ENCODE measurements at regions not wholly inside any gene's neighbourhood (a gene's known extent, or its start where the extent isn't known, plus 50 kb on each side); places are given as distances from the start of the nearest gene placed in this dataset.

DNA sequence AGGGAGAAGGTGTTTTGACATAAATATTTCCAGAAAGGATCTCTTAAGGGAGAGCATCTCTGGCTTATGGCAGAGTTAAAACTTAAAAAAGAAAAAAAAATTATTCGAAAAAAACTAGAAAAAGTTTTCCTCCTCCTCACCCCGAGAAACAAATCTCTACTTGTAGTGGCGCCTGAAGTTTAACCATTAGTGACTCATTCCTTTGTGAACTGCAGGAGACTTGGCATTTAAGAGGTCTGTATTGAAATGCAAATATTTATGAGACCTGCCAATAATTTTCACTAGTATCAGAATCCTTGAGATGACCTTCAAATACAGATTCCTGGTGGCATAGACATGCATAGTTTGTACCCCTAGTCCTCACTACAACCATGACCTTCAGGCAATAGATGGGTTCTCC, 64.9 kb upstream of the MED4 start:
- H3K36me3 Mint-ChIP-seq, result no peaks in the 10 kb centered on the region
- H3K4me3 Mint-ChIP-seq, result no peak overlapping the region
- no peak for DNase-seq (ENCODE audit: extremely low spot score, unreplicated experiment)
- H3K27me3 Mint-ChIP-seq, result no peaks in the 10 kb centered on the region
- no peaks in the 10 kb centered on the region for H3K9me3 Mint-ChIP-seq
- peak overlapping the region; percentile 52 for H3K27ac Mint-ChIP-seq
- TF ChIP-seq, protein P1, sequence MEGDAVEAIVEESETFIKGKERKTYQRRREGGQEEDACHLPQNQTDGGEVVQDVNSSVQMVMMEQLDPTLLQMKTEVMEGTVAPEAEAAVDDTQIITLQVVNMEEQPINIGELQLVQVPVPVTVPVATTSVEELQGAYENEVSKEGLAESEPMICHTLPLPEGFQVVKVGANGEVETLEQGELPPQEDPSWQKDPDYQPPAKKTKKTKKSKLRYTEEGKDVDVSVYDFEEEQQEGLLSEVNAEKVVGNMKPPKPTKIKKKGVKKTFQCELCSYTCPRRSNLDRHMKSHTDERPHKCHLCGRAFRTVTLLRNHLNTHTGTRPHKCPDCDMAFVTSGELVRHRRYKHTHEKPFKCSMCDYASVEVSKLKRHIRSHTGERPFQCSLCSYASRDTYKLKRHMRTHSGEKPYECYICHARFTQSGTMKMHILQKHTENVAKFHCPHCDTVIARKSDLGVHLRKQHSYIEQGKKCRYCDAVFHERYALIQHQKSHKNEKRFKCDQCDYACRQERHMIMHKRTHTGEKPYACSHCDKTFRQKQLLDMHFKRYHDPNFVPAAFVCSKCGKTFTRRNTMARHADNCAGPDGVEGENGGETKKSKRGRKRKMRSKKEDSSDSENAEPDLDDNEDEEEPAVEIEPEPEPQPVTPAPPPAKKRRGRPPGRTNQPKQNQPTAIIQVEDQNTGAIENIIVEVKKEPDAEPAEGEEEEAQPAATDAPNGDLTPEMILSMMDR (conservative IDR thresholded peaks at IDR 0.05), result no peak
- no peaks in the 10 kb centered on the region for H3K4me1 Mint-ChIP-seq (ENCODE audit: unreplicated experiment)

DNA sequence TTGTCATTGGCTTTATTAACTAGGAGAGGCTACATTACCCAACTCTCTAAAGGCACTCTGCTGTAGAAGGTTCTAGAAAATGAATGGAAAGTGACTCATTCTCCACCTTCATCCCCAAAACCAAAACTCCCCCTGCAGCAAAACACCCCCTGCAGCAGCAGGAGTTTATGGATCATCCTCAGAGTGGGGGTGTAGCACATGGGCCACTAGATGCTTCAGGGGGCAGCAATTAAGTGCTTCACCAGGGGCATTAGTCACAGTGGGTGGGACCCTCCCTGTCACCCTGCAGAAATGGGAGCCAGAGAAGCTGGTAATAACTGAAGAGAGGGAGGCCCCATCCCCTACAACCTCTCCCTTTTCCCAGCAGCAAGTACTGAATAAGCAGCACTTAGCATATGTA, 64.5 kb upstream of the MED4 start:
- H3K36me3 Mint-ChIP-seq, result no peaks in the 10 kb centered on the region
- DNase-seq (ENCODE audit: extremely low spot score, unreplicated experiment), result no peak
- H3K27ac Mint-ChIP-seq, result peak overlapping the region; percentile 52
- TF ChIP-seq, protein P1 (conservative IDR thresholded peaks at IDR 0.05), result no peak
- H3K4me3 Mint-ChIP-seq, result no peak overlapping the region
- no peaks in the 10 kb centered on the region for H3K4me1 Mint-ChIP-seq (ENCODE audit: unreplicated experiment)
- no peaks in the 10 kb centered on the region for H3K27me3 Mint-ChIP-seq
- no peaks in the 10 kb centered on the region for H3K9me3 Mint-ChIP-seq

GRCh38 chr13:48158915-48159314, 64.0 kb upstream of the MED4 start:
- Mint-ChIP-seq H3K27ac (peak overlapping the region; percentile 52), H3K4me1 (ENCODE audit: unreplicated experiment) (no peaks in the 10 kb centered on the region), H3K27me3 (no peaks in the 10 kb centered on the region), H3K36me3 (no peaks in the 10 kb centered on the region), H3K9me3 (no peaks in the 10 kb centered on the region), H3K4me3 (no peak overlapping the region)
- DNase-seq (ENCODE audit: extremely low spot score, unreplicated experiment), result no peak
- TF ChIP-seq, protein P1 (conservative IDR thresholded peaks at IDR 0.05), result no peak

GRCh38 chr13:48158290-48158689, 63.4 kb upstream of the MED4 start:
- no peaks in the 10 kb centered on the region for H3K27me3 Mint-ChIP-seq
- H3K4me1 Mint-ChIP-seq (ENCODE audit: unreplicated experiment), result no peaks in the 10 kb centered on the region
- no peak for DNase-seq (ENCODE audit: extremely low spot score, unreplicated experiment)
- H3K27ac Mint-ChIP-seq, result peak overlapping the region; percentile 52
- no peaks in the 10 kb centered on the region for H3K36me3 Mint-ChIP-seq
- no peaks in the 10 kb centered on the region for H3K9me3 Mint-ChIP-seq
- TF ChIP-seq, protein P1 (conservative IDR thresholded peaks at IDR 0.05), result no peak
- no peak overlapping the region for H3K4me3 Mint-ChIP-seq

DNA sequence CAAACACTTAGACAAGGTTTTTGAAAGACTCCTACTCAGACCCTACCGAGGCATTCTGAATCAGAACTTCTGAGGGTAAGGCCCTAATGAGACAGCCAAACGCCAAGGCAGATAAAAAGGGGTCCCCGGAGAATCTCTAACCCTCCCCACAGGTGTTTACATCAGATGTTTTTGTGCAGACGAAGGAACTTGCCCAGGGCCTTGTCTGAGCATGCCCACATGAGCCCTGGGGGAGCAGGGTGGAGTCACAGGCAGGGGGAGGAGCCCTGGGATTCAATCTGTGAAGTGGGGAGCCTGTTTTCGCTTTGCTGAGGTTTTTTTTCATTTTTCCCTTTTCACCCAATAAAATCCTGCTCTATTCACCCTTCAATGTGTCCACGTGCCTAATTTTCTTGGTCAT, 61.6 kb upstream of the MED4 start:
- Mint-ChIP-seq H3K27me3 (no peaks in the 10 kb centered on the region), H3K27ac (no peak overlapping the region), H3K4me1 (ENCODE audit: unreplicated experiment) (peaks cover 6% of the 10 kb centered on the region), H3K9me3 (no peaks in the 10 kb centered on the region), H3K4me3 (no peak overlapping the region), H3K36me3 (no peaks in the 10 kb centered on the region)
- TF ChIP-seq, protein P1 (conservative IDR thresholded peaks at IDR 0.05), result no peak
- DNase-seq (ENCODE audit: extremely low spot score, unreplicated experiment), result no peak

DNA sequence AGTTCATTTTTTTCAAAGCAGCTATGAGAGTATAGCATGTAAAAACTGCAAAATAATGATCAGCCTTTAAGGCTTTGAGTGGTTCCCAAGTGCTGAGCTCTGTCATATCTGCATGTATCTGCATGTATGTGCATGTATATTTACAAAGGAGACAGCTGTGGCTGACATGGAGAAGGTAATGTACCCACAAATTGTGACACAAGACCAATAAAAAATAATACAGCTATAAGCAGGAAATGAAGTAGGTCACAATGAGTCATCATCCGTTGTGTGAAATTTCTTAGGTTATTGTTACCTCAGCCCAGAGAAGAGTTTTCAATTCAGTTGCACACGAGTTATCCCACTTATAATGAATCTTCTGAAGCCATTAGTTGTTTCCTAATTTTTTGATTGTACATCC, 60.9 kb upstream of the MED4 start:
- Mint-ChIP-seq H3K4me1 (ENCODE audit: unreplicated experiment) (peaks cover 6% of the 10 kb centered on the region), H3K27me3 (no peaks in the 10 kb centered on the region), H3K36me3 (no peaks in the 10 kb centered on the region), H3K4me3 (no peak overlapping the region), H3K27ac (no peak overlapping the region), H3K9me3 (no peaks in the 10 kb centered on the region)
- DNase-seq (ENCODE audit: extremely low spot score, unreplicated experiment), result no peak
- TF ChIP-seq, protein P1 (conservative IDR thresholded peaks at IDR 0.05), result no peak

All from type B pancreatic cell (in vitro differentiated cells).